ENCODE measurements at regions not wholly inside any gene's neighbourhood (a gene's known extent, or its start where the extent isn't known, plus 50 kb on each side); places are given as distances from the start of the nearest gene placed in this dataset.

GRCh38 chr7:152909683-152910544 lies 150.4 kb downstream of the ACTR3B start (continued):
- no peak for TF ChIP-seq AKNA (CRISPR knock-in tag; IDR thresholded peaks at IDR 0.05; ENCODE audit: borderline replicate concordance)
- no peak for TF ChIP-seq MXD4 (CRISPR knock-in tag; IDR thresholded peaks at IDR 0.05)
- peak; percentile 65; the same call in 1 of the 2 replicates for TF ChIP-seq FOSL2 (CRISPR knock-in tag; IDR thresholded peaks at IDR 0.05)
- no peak for TF ChIP-seq SIN3B (IDR thresholded peaks at IDR 0.05; ENCODE audit: low read length)
- no peak for TF ChIP-seq FOXP1 (IDR thresholded peaks at IDR 0.05)
- TF ChIP-seq FOXP1 (CRISPR knock-in tag; IDR thresholded peaks at IDR 0.05), result no peak
- TF ChIP-seq, protein P1, sequence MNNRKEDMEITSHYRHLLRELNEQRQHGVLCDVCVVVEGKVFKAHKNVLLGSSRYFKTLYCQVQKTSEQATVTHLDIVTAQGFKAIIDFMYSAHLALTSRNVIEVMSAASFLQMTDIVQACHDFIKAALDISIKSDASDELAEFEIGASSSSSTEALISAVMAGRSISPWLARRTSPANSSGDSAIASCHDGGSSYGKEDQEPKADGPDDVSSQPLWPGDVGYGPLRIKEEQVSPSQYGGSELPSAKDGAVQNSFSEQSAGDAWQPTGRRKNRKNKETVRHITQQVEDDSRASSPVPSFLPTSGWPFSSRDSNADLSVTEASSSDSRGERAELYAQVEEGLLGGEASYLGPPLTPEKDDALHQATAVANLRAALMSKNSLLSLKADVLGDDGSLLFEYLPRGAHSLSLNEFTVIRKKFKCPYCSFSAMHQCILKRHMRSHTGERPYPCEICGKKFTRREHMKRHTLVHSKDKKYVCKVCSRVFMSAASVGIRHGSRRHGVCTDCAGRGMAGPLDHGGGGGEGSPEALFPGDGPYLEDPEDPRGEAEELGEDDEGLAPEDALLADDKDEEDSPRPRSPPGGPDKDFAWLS (CRISPR knock-in tag; IDR thresholded peaks at IDR 0.05; ENCODE audit: borderline replicate concordance), result no peak
- TF ChIP-seq GABPA (IDR thresholded peaks at IDR 0.05; ENCODE audit: low read depth, low read length), result no peak
- TF ChIP-seq GABPA (CRISPR knock-in tag; IDR thresholded peaks at IDR 0.05; ENCODE audit: low read depth), result no peak
- TF ChIP-seq PRMT3 (CRISPR knock-in tag; IDR thresholded peaks at IDR 0.05; ENCODE audit: borderline replicate concordance, low read depth), result no peak
- TF ChIP-seq, protein P2, sequence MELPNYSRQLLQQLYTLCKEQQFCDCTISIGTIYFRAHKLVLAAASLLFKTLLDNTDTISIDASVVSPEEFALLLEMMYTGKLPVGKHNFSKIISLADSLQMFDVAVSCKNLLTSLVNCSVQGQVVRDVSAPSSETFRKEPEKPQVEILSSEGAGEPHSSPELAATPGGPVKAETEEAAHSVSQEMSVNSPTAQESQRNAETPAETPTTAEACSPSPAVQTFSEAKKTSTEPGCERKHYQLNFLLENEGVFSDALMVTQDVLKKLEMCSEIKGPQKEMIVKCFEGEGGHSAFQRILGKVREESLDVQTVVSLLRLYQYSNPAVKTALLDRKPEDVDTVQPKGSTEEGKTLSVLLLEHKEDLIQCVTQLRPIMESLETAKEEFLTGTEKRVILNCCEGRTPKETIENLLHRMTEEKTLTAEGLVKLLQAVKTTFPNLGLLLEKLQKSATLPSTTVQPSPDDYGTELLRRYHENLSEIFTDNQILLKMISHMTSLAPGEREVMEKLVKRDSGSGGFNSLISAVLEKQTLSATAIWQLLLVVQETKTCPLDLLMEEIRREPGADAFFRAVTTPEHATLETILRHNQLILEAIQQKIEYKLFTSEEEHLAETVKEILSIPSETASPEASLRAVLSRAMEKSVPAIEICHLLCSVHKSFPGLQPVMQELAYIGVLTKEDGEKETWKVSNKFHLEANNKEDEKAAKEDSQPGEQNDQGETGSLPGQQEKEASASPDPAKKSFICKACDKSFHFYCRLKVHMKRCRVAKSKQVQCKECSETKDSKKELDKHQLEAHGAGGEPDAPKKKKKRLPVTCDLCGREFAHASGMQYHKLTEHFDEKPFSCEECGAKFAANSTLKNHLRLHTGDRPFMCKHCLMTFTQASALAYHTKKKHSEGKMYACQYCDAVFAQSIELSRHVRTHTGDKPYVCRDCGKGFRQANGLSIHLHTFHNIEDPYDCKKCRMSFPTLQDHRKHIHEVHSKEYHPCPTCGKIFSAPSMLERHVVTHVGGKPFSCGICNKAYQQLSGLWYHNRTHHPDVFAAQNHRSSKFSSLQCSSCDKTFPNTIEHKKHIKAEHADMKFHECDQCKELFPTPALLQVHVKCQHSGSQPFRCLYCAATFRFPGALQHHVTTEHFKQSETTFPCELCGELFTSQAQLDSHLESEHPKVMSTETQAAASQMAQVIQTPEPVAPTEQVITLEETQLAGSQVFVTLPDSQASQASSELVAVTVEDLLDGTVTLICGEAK (IDR thresholded peaks at IDR 0.05), result no peak
- TF ChIP-seq, protein P2 (CRISPR knock-in tag; IDR thresholded peaks at IDR 0.05), result no peak
